ENCODE measurements at regions not wholly inside any gene's neighbourhood (a gene's known extent, or its start where the extent isn't known, plus 50 kb on each side); places are given as distances from the start of the nearest gene placed in this dataset.

- no peaks in the 10 kb centered on the region for H3K4me1 Mint-ChIP-seq (ENCODE audit: low read depth)
Observed at GRCh38 chr4:114121221-114121620, 141.8 kb upstream of the ARSJ start.

GRCh38 chr4:114132199-114132598 is 152.8 kb upstream of the ARSJ start:
- intact Hi-C loops (cut with DNase I, micrococcal nuclease): no loop called here
- no peaks in the 10 kb centered on the region for H3K27me3 Mint-ChIP-seq
- no peaks in the 10 kb centered on the region for H3K9me3 Mint-ChIP-seq
- no peaks in the 10 kb centered on the region for H3K36me3 ChIP-seq (ENCODE audit: insufficient read depth, low read length)
- no peak for TF ChIP-seq CTCF (IDR thresholded peaks at IDR 0.05)
- ATAC-seq (ENCODE audit: poor library complexity) (no peak), DNase-seq (no peak)
- no peaks in the 10 kb centered on the region for H3K36me3 Mint-ChIP-seq (ENCODE audit: low read depth)
- no peaks in the 10 kb centered on the region for H3K9me3 ChIP-seq (ENCODE audit: control insufficient read depth in 1 of 2, insufficient read depth in 1 of 2, low read length in 2 of 2)
- no peak overlapping the region for H3K4me3 Mint-ChIP-seq
- H3K27ac Mint-ChIP-seq: no peak overlapping the region
- no peak overlapping the region for H3K27ac ChIP-seq (ENCODE audit: low read depth in 1 of 2, low read length in 2 of 2)
- no peaks in the 10 kb centered on the region for H3K4me1 ChIP-seq (ENCODE audit: insufficient read depth, low read length)
- no peak overlapping the region for H3K4me3 ChIP-seq (ENCODE audit: low read length)
- no peaks in the 10 kb centered on the region for H3K4me1 Mint-ChIP-seq (ENCODE audit: low read depth)
- CTCF ChIA-PET: no interaction called here
- POLR2A ChIA-PET: no interaction called here
- H3K27me3 ChIP-seq (ENCODE audit: control insufficient read depth in 1 of 2, insufficient read depth in 2 of 2, low read length in 2 of 2): no peaks in the 10 kb centered on the region

More at GRCh38 chr4:114121221-114121620, 141.8 kb upstream of the ARSJ start:
- H3K36me3 Mint-ChIP-seq (ENCODE audit: low read depth): no peaks in the 10 kb centered on the region
- Histone ChIP-seq H3K9me3 (ENCODE audit: control insufficient read depth in 1 of 2, insufficient read depth in 1 of 2, low read length in 2 of 2) (no peaks in the 10 kb centered on the region), H3K4me1 (ENCODE audit: insufficient read depth, low read length) (no peaks in the 10 kb centered on the region), H3K27me3 (ENCODE audit: control insufficient read depth in 1 of 2, insufficient read depth in 2 of 2, low read length in 2 of 2) (no peaks in the 10 kb centered on the region), H3K36me3 (ENCODE audit: insufficient read depth, low read length) (no peaks in the 10 kb centered on the region), H3K27ac (ENCODE audit: low read depth in 1 of 2, low read length in 2 of 2) (no peak overlapping the region), H3K4me3 (ENCODE audit: low read length) (no peak overlapping the region)
- intact Hi-C loops (cut with DNase I, micrococcal nuclease): no loop called here
- H3K4me3 Mint-ChIP-seq: no peak overlapping the region
- H3K9me3 Mint-ChIP-seq: peaks cover 8% of the 10 kb centered on the region
- ChIA-PET POLR2A (no interaction called here), CTCF (interaction anchor here (1.0 kb wide), 1 partner anchor 9 kb away, joined by 3 read pairs; no protein-coding TSS in a partner anchor)
- ATAC-seq (ENCODE audit: poor library complexity) (no peak), DNase-seq (no peak)
- TF ChIP-seq CTCF (IDR thresholded peaks at IDR 0.05): no peak
- no peak overlapping the region for H3K27ac Mint-ChIP-seq
- no peaks in the 10 kb centered on the region for H3K27me3 Mint-ChIP-seq

GRCh38 chr4:114132830-114133229 is 153.4 kb upstream of the ARSJ start:
- CTCF ChIA-PET: no interaction called here
- POLR2A ChIA-PET: no interaction called here
- H3K9me3 Mint-ChIP-seq: no peaks in the 10 kb centered on the region

More at GRCh38 chr4:114132830-114133229, 153.4 kb upstream of the ARSJ start:
- no peak for TF ChIP-seq CTCF (IDR thresholded peaks at IDR 0.05)
- Histone ChIP-seq H3K4me1 (ENCODE audit: insufficient read depth, low read length) (no peaks in the 10 kb centered on the region), H3K27ac (ENCODE audit: low read depth in 1 of 2, low read length in 2 of 2) (no peak overlapping the region), H3K9me3 (ENCODE audit: control insufficient read depth in 1 of 2, insufficient read depth in 1 of 2, low read length in 2 of 2) (no peaks in the 10 kb centered on the region), H3K36me3 (ENCODE audit: insufficient read depth, low read length) (no peaks in the 10 kb centered on the region), H3K27me3 (ENCODE audit: control insufficient read depth in 1 of 2, insufficient read depth in 2 of 2, low read length in 2 of 2) (no peaks in the 10 kb centered on the region), H3K4me3 (ENCODE audit: low read length) (no peak overlapping the region)
- intact Hi-C loops (cut with DNase I, micrococcal nuclease): no loop called here
- Mint-ChIP-seq H3K27ac (no peak overlapping the region), H3K4me3 (no peak overlapping the region), H3K27me3 (no peaks in the 10 kb centered on the region), H3K4me1 (ENCODE audit: low read depth) (no peaks in the 10 kb centered on the region), H3K36me3 (ENCODE audit: low read depth) (no peaks in the 10 kb centered on the region)
- ATAC-seq (ENCODE audit: poor library complexity) (peak; percentile 51), DNase-seq (peak in 1 of 14 experiments; percentile 3)
